ENCODE measurements at regions not wholly inside any gene's neighbourhood (a gene's known extent, or its start where the extent isn't known, plus 50 kb on each side); places are given as distances from the start of the nearest gene placed in this dataset.

DNA sequence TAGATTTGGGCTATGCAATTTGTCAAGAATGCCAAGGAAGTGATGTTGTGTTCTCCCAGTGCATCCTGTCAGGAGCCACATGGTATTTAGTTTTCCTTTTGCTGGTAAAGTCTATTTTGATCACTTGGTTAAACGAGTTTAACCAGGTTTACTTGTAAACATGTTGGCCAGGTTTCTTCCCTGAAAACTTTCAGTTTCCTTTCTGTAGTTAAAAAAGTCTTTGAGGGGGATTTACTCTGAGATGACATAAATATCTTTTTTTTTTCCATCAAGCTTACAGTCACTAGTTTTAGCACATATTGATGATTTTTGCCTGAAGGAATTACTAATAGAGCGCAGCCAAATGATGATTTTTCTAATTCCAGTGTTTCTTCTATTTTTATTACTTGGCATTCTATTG lies 320.5 kb downstream of the PHF14 start:
- DNase-seq: no peak

DNA sequence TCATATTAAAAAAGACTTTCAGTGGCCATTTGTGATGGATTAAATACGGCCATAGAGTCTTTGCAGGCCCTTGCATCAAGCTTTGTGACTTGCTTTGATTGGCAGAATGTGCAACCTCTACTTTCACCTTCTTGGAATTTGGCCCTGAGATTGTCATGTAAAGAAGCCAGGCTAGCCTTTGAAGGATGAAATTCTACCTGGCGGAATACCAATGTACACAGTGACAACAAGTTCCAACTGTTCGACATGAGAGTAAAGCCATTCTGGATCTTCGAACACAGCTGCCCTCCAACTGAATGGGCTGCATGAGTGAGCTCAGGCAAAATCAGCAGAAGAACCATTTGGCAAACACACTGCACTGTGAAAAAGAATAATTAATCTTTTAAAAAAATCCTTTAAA lies 321.3 kb downstream of the PHF14 start:
- DNase-seq: no peak

DNA sequence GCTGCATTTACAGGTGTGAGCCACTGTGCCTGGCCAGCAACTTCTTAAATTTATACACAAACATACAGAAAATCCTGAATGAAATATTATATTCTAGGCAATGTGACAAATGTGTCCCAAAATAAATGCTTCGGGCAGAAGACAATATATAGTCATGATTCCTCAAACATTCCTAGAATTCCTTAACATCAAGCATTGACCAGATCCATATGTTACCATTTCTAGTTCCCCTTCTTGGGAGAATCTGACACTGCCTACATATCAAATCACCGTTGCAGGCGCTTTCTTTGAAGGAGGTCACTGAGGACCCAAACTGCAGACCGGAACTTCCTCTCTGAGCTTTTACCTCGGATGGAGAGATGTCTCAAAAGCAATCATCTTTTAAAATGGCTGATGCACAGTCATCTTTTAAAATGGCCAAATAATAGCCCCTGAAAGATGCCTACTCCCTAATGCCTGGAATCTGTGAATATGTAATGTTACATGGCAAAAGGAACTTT lies 323.5 kb downstream of the PHF14 start:
- DNase-seq: no peak

- no peak for DNase-seq
Observed at GRCh38 chr7:11297764-11298163, 324.1 kb downstream of the PHF14 start.

- no peak for DNase-seq
Observed at GRCh38 chr7:11298220-11298619, 324.5 kb downstream of the PHF14 start.

DNA sequence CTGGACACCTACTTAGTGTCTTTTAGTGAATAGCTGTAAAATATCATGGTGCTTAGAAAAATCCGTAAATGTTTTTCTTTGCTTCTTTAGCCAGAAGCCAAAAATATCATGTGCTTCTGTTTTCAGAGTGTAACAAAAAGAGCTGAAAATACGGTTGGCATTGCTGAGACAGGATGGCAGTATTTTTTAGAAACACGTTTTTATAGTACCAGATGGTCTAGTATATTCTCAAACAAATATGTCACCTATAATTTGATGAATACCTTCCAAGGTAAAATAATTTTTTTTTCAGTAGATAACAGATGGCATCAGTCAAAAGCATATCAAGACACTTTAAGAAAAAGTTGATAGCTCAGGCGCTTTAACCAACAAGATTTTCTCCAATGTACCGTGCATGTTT lies 326.6 kb downstream of the PHF14 start:
- no peak for DNase-seq

DNA sequence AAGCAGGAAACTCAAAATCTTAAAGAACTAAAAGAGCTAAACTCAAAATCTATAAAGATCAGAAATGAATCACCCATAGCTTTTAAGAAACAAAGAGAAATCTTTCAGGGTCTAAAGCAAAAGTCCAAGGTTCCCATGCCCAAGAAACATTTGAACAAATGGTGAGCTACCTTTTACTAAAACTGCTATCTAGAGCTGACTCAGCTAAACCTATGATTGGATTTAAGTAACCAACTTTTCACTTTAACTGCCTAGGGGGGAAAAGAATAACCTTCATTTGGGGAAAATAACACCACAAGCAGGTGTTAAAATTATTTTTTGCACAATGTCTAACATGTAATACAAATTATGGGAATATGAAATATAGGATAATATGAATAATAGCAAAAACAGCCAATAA lies 328.4 kb downstream of the PHF14 start:
- DNase-seq: no peak

- DNase-seq: no peak
Observed at GRCh38 chr7:11313801-11314200, 340.1 kb downstream of the PHF14 start.

GRCh38 chr7:11315666-11316258 lies 342.1 kb downstream of the PHF14 start:
- no peak for DNase-seq

- DNase-seq: no peak
Observed at GRCh38 chr7:11317766-11318165, 344.1 kb downstream of the PHF14 start.

GRCh38 chr7:11319491-11320274 lies 346.0 kb downstream of the PHF14 start:
- DNase-seq: no peak

Data from amygdala (tissue), 56 donors.